SK-N-SH (cell line): ENCODE measurements at regions not wholly inside any gene's neighbourhood (a gene's known extent, or its start where the extent isn't known, plus 50 kb on each side); places are given as distances from the start of the nearest gene placed in this dataset.
"Not testable (repeated sequence)": the region's sequence is repeated elsewhere in the genome, so short reads cannot be mapped to it uniquely, and the experiment has no call there.

Experiments used
- CTCF ChIP-seq: fragments of 200-600 bp; sonication (generic); IDR thresholded peaks from 2 replicates; pipeline ENCODE4 v1.6.1; 2017; ENCODE audit warnings: antibody characterized with exemption, mild to moderate bottlenecking, moderate library complexity
- FOXM1 ChIP-seq: IDR thresholded peaks from 2 replicates; pipeline ENCODE4 v1.4.0; 2012; ENCODE audit warnings: low read depth, mild to moderate bottlenecking
- GABPA ChIP-seq: IDR thresholded peaks from 2 replicates; pipeline ENCODE4 v1.4.0; 2012; ENCODE audit warnings: low read depth, mild to moderate bottlenecking
- MAX ChIP-seq: IDR thresholded peaks from 2 replicates; pipeline ENCODE4 v1.4.0; 2012; ENCODE audit warnings: low read depth
- REST ChIP-seq: IDR thresholded peaks from 2 replicates; pipeline ENCODE4 v1.6.1; 2012; ENCODE audit warnings: mild to moderate bottlenecking, low read depth, low read length, moderate library complexity
- RFX5 ChIP-seq: IDR thresholded peaks from 2 replicates; pipeline ENCODE4 v1.6.1; 2012; ENCODE audit warnings: mild to moderate bottlenecking, improper control_type of control experiment, low read length
- USF1 ChIP-seq: IDR thresholded peaks from 2 replicates; pipeline ENCODE4 v1.4.0; 2012; ENCODE audit warnings: low read depth, borderline replicate concordance
- USF2 ChIP-seq: fragments of 150-350 bp; IDR thresholded peaks from 2 replicates; pipeline ENCODE4 v1.6.1; 2017; ENCODE audit warnings: antibody characterized with exemption, low read length, low read depth, borderline replicate concordance
- YY1 ChIP-seq: IDR thresholded peaks from 2 replicates; pipeline ENCODE4 v1.4.0; 2012; ENCODE audit warnings: low read depth, mild to moderate bottlenecking

- not testable (repeated sequence) for TF ChIP-seq CTCF, USF1, USF2, FOXM1, REST, YY1, RFX5, MAX, GABPA
These were observed 219.6 kb upstream of the IL1RAPL1 start for GRCh38 chrX:28367649-28368048.
